ENCODE measurements at regions not wholly inside any gene's neighbourhood (a gene's known extent, or its start where the extent isn't known, plus 50 kb on each side); places are given as distances from the start of the nearest gene placed in this dataset.

DNA sequence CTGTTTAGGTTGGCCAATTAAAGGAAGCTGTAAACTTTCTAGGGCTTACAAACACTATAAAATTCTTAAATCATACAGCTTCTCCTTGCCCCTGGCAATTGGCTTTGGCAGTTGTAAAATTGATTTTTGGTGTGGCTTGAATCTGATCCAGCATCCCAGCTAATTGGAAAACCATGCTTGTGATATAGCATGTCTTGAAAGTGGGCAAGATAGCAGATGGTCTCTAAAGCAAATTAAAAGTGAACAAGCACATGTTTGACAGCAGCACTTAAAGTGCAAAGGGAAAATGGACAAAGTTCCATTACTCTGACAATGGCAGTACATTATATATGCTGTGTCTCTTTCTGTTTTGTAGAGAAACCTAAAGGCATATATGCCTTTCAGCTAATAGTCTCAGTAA is 302.9 kb upstream of the NXPH2 start:
- Mint-ChIP-seq H3K9me3 (ENCODE audit: unreplicated experiment) (no peaks in the 10 kb centered on the region), H3K36me3 (ENCODE audit: insufficient read depth, unreplicated experiment) (no peaks in the 10 kb centered on the region), H3K4me1 (ENCODE audit: low read depth, unreplicated experiment) (no peaks in the 10 kb centered on the region), H3K4me3 (ENCODE audit: unreplicated experiment) (no peak overlapping the region), H3K27me3 (ENCODE audit: insufficient read depth, unreplicated experiment) (no peaks in the 10 kb centered on the region), H3K27ac (ENCODE audit: unreplicated experiment) (no peak overlapping the region)
- TF ChIP-seq CTCF (IDR thresholded peaks at IDR 0.05; ENCODE audit: insufficient read depth in 1 of 2, low read depth in 1 of 2, low read length in 1 of 2, severe bottlenecking in 1 of 2, unreplicated experiment in 1 of 2) = no peak
- no peaks in the 10 kb centered on the region for H3K27me3 ChIP-seq (replicated peaks; ENCODE audit: control insufficient read depth, insufficient read depth, low read length)
- H3K4me3 ChIP-seq (ENCODE audit: low read depth, low read length) = no peak overlapping the region
- no peaks in the 10 kb centered on the region for H3K36me3 ChIP-seq (ENCODE audit: control insufficient read depth, insufficient read depth, low read length)
- no TSS peak for BruUV-seq (replicated peaks)
- no peaks in the 10 kb centered on the region for H3K9me3 ChIP-seq
- POLR2A ChIA-PET = no interaction called here
- intact Hi-C loops (cut with micrococcal nuclease; ENCODE audit: unreplicated experiment) = no loop called here
- no peaks in the 10 kb centered on the region for H3K4me1 ChIP-seq
- CTCF ChIA-PET = no interaction called here
- DNase-seq = no peak

DNA sequence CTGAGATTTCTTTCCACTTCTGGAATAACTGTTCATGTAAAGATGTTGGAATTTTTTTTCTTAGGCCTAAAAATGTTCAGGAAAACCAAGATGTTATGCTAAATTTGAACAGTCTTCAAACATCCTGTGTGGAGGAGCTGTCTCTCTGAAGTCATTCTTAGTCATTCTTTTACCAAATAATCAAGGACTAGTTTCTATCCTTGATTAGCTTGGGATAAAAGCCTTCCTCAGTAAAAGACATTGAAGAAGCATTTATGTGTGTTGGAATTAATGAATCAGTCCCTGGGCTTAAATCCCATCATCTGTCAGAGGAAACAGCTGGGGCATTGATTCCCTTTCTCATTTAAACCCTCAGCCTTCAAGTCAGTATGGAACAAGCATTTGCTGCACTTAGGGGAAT is 300.1 kb upstream of the NXPH2 start:
- no peaks in the 10 kb centered on the region for H3K4me1 ChIP-seq
- H3K4me3 Mint-ChIP-seq (ENCODE audit: unreplicated experiment) = no peak overlapping the region
- H3K27me3 ChIP-seq (replicated peaks; ENCODE audit: control insufficient read depth, insufficient read depth, low read length) = no peaks in the 10 kb centered on the region
- no peak for DNase-seq
- H3K27ac Mint-ChIP-seq (ENCODE audit: unreplicated experiment) = no peak overlapping the region
- H3K9me3 ChIP-seq = no peaks in the 10 kb centered on the region
- ChIA-PET CTCF (no interaction called here), POLR2A (no interaction called here)
- TF ChIP-seq CTCF (IDR thresholded peaks at IDR 0.05; ENCODE audit: insufficient read depth in 1 of 2, low read depth in 1 of 2, low read length in 1 of 2, severe bottlenecking in 1 of 2, unreplicated experiment in 1 of 2) = no peak
- no peaks in the 10 kb centered on the region for H3K4me1 Mint-ChIP-seq (ENCODE audit: low read depth, unreplicated experiment)
- intact Hi-C loops (cut with micrococcal nuclease; ENCODE audit: unreplicated experiment) = no loop called here
- H3K4me3 ChIP-seq (ENCODE audit: low read depth, low read length) = no peak overlapping the region
- H3K36me3 ChIP-seq (ENCODE audit: control insufficient read depth, insufficient read depth, low read length) = no peaks in the 10 kb centered on the region
- no peaks in the 10 kb centered on the region for H3K9me3 Mint-ChIP-seq (ENCODE audit: unreplicated experiment)
- no peaks in the 10 kb centered on the region for H3K27me3 Mint-ChIP-seq (ENCODE audit: insufficient read depth, unreplicated experiment)
- no peaks in the 10 kb centered on the region for H3K36me3 Mint-ChIP-seq (ENCODE audit: insufficient read depth, unreplicated experiment)
- no TSS peak for BruUV-seq (replicated peaks)

DNA sequence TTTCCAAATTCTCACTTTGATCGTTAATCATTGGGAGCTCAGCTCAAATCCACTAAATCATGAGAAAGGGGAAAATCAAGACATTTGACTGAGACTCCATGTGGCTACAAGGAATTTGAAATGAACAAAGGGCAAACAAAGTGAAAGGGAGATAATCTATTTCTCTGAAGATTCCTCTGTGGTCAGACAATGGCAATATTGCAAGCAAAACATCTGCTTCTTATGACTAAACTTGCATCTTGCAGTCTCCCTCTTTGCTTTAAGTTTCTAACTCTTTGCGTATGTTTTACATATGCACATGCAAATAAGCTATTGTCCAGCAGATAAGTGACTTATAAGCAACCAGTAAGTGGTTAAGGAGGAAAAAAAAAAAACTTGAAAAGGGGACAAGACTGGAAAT is 299.1 kb upstream of the NXPH2 start:
- Histone ChIP-seq H3K27me3 (replicated peaks; ENCODE audit: control insufficient read depth, insufficient read depth, low read length) (no peaks in the 10 kb centered on the region), H3K36me3 (ENCODE audit: control insufficient read depth, insufficient read depth, low read length) (no peaks in the 10 kb centered on the region), H3K4me1 (no peaks in the 10 kb centered on the region), H3K9me3 (no peaks in the 10 kb centered on the region), H3K4me3 (ENCODE audit: low read depth, low read length) (no peak overlapping the region)
- CTCF ChIA-PET = no interaction called here
- H3K27me3 Mint-ChIP-seq (ENCODE audit: insufficient read depth, unreplicated experiment) = no peaks in the 10 kb centered on the region
- no TSS peak for BruUV-seq (replicated peaks)
- H3K4me1 Mint-ChIP-seq (ENCODE audit: low read depth, unreplicated experiment) = no peaks in the 10 kb centered on the region
- H3K27ac Mint-ChIP-seq (ENCODE audit: unreplicated experiment) = no peak overlapping the region
- H3K9me3 Mint-ChIP-seq (ENCODE audit: unreplicated experiment) = no peaks in the 10 kb centered on the region
- H3K4me3 Mint-ChIP-seq (ENCODE audit: unreplicated experiment) = no peak overlapping the region
- POLR2A ChIA-PET = no interaction called here
- H3K36me3 Mint-ChIP-seq (ENCODE audit: insufficient read depth, unreplicated experiment) = no peaks in the 10 kb centered on the region
- intact Hi-C loops (cut with micrococcal nuclease; ENCODE audit: unreplicated experiment) = no loop called here
- no peak for TF ChIP-seq CTCF (IDR thresholded peaks at IDR 0.05; ENCODE audit: insufficient read depth in 1 of 2, low read depth in 1 of 2, low read length in 1 of 2, severe bottlenecking in 1 of 2, unreplicated experiment in 1 of 2)
- DNase-seq = no peak

Data from Caco-2 (cell line).